HG02884 (cell line): ENCODE measurements at regions not wholly inside any gene's neighbourhood (a gene's known extent, or its start where the extent isn't known, plus 50 kb on each side); places are given as distances from the start of the nearest gene placed in this dataset.

Source experiments
- ATAC-seq: cut with Tn5 transposase; IDR thresholded peaks from one replicate; pipeline ENCODE4 v1.9.1; 2021; ENCODE audit warnings: mild to moderate bottlenecking, moderate library complexity; ENCODE audit not compliant: unreplicated experiment

DNA sequence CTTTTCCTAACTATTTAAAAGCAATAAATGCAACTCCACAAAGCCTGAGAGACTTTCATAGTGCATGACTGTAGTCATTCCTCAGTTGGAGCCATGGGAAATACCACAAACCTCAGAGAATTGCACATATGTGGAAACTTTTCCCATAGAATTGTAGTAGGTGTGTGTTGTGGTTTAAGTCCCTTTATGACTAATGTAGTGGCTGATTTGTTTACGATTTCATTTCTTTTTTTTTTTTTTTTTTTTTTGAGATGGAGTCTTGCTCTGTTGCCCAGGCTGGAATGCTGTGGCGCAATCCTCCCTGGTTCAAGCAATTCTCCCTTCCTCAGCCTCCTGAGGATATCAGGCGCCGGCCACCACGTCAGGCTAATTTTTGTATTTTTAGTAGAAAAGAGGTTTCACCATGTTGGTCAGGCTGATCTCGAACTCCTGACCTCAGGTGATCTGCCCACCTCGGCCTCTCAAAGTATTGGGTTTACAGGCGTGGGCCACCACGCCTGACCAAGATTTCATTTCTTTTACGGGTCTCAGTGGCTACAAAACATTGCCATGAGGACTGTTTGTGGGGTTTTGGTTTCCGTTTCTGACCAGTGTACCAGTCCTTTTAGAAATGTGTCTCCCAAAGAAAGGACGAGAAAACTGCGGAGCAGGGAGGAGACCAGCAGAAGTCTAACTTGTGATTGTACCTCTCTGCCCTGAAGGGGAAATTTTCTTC lies 212.1 kb upstream of the MARCKS start:
- ATAC-seq: no peak

DNA sequence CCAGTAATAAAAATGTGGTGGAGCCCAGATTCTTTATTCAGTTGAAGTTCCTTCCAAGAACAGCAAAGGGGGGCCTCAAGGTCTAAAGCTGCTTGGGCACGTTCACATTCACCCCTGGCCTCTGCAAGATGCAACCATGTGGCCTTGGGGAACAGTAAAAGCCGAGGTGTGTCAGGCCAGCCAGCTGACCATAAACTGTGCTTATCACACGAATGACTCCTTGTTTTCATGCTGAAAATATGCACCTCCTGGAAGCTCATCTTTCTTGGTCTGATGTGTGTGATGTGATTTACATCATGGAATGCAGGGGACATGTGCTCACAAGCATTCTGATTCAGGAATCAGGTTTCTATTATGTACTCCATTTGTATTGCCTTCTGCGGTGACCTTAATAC lies 211.6 kb upstream of the MARCKS start:
- no peak for ATAC-seq

DNA sequence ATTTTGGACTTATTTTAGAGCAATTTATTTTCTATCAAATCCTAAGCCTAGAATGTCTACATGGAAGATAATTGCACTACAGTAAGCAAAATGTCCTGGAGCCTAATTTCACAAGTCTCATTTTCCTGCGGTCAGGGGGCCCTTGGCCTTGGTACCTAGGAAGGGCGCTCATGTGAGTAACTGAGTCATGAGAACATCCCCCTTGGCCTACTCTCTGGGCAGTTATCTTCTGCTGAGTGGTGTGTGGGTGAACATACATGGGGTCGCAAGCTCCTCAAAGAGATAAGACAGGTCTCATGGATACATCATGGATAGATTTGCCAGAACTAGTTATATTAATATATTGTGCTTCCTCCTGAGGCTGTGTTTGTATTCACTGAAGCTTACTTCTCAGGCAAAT lies 211.2 kb upstream of the MARCKS start:
- ATAC-seq: no peak

DNA sequence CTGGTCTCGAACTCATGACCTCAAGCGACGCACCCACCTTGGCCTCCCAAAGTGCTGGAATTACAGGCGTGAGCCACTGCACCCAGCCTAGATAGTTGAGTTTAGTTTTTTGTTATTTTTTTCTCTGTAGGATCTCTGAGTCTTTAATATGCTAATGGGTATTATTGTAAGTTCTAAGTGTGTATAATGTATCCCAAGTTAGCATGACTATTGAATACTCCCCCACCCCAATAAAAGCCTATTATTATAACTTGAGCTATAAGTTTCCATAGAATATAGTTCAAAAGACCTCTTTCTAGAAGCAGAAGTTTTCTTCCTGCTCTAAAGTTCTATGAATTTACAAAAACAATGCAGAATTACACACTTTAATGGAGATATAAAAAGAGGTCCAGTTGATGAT lies 210.4 kb upstream of the MARCKS start:
- ATAC-seq: no peak

DNA sequence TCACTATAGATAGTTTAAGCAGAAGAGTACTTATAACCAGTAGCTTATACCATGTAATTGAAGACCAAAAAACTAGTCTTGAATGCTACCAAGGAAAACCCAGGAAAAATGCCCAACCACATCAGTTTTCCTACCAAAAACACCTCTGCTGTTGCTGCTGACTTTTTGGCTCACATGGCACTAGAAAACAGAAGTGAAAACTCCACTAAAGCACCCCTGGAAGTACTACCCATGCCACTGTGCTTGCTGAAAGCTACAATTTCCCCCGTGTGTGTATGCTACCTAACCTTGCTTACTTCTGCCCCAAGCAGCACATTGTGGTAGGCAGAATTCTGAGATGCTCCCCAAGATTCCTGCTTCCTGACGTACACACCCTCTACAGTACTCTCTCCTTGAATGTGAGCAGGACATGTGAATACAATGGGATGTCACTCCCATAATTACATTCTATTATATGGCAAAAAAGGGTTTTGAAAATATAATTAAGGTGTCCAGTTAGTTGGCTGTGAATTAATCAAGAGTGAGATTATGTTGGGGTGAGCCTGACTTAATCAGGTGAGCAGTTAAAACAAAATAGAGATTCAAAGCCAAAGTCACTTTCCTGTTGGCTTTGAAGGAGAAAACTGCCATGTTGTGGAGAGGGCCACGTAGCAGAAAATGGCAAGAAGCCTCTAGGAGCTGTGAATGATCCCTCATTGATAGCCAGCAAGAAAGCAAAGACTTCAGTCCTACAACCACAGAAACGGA lies 209.8 kb upstream of the MARCKS start:
- ATAC-seq: no peak

DNA sequence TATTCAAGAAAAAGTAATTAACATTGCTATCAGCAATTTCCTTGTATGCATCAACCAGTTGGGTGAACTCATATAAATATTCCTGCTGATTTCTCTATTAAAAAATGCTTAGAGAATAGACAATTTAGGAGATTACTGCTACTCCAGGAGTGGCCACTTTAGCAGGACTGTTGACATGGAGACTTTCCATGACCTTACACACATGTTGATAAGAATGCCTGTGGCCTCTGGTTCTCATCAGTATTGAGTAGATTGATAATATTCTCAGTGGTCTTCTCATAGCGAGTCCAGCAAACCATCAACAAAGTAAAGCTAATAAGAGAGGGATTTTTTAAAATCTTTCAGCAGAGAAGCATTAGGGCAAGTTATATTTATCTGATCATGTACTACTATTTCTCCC lies 208.4 kb upstream of the MARCKS start:
- no peak for ATAC-seq

DNA sequence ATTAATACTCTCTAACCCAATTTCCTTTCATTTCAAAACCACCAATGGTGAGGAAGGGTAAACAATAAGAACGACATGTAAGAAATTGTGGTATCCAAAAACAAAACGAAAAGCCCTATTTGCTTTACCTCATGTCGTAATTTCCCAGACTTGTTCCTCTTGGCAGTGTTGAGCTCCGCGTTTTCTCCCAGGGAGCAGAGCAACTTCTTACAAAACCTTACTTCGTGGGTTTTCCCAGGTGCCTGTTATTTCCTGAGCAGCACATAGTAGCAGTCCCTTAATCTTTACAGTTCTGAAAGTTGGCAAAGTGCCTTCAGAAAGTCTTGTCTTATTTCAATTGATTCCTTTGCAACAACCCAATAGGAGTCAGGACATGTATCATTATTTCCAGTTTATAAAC lies 207.9 kb upstream of the MARCKS start:
- no peak for ATAC-seq

DNA sequence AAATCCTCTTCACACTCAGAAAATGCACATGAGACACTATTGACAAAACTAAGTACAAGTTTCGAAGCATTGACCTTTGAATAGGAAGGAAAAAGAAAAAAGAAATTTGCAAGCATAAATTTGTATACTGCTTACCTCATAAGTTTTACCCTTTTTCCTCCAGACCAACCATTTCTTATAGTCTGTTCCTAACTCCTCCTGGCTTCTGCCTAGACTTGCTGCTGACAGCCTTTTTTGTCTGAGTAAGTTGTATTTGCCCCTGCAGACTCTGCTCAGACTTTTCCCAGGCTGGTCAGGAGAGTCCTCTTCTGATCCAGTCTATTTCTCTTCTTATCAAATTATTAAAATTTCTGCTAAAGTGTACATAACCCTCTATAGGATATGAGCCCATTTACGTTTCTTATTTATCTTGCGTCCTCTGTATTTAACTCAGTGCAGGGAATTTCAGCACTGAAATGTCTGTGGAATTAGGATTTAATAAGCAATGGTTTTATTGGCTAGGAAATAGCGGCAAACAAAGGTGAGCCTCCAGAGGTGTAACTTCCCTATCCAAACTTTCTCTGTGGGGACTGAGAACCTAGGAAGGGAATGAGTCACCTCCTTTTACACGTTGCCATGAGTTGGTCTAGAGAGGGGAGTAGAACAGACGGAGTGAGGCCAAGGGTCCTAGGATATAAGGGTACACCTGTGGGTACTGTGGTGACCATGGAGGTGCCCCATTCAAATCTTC lies 207.1 kb upstream of the MARCKS start:
- ATAC-seq: no peak

DNA sequence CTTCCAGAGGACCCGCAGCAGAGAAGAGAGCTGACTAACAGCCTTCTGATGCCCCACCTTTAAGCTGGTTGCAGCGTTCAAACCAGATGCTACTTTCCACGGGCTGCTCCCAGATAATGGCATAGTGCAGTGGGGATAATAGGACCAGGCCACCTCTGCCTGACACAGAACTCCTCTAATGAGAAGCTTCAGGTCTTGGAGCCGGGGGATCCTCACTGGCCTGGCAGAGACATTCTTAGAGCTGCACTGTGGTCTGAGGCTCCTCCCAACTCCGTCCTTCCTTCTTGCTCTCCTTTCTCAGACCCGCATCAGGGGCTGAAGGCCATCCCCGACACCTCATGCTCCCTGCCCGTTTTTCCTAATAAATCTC lies 206.6 kb upstream of the MARCKS start:
- ATAC-seq: no peak

DNA sequence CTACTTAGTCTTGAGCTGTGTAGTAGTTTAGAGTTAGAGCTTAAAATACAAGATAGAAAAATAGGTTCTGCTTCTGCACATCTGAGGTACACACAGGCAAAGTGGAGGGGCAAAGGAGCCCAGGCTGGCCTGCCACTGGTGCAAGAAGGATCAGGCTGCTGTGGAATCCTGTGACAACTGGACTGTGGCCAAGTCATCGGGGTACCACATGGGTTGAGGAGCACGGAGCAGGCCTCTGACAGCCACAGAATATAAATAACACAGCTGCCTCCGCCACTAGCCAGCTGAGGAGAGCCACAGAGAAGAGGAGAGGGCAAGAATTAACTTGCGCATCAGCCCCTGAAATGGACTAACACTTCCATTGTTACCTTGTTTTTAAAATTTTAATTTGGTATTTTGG lies 206.0 kb upstream of the MARCKS start:
- no peak for ATAC-seq

DNA sequence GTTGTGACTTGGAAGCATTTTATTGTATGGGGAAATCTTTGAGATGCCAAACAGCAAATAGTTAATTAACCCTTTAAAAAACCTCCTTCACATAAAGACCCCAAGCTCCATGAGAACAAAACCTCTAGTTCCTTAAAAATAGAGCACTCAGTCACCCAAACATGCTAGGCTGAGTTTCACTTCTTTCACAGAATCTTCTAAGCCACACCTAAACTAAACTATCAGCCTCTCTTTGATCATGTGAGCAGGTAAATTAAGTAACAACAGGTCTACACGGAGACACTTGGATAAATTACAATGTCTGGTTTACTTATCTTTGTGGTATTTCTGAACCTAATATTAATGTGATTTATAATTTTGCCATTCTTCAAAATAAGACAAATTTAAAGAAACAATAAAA lies 205.2 kb upstream of the MARCKS start:
- ATAC-seq: peak; percentile 40

DNA sequence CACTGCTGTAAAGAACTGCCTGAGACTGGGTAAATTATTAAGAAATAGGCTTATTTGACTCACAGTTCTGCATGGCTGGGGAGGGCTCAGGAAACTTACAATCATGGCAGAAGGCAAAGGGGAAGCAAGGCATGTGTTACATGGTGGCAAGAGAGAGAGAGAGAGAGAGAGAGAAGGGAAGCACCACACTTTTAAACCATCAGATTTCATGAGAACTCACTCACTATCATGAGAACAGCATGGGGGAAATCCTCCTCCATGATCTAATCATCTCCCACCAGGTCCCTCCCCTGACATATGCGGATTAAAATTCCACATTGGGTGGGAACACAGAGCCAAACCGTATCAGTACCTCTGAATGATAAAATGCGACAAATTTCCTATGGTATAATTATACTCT lies 203.9 kb upstream of the MARCKS start:
- no peak for ATAC-seq

DNA sequence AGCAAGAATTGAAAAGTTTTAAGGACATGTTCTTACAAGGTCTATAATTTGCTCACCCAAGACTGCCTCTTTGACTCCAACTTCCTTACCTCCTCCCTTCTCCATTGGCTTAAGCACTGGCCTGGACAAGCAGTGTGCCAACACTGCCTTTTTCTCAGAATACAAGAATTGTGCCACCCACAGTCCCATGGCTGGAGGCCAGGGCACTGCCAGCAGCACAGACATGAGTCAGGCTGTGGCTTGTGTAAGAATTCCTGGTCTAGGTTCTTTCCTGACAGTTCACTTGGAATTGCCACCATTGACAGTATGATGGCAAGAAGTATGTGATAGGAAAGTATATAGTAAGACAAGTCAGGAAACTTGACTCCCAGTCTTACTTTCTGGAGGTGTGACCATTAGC lies 202.7 kb upstream of the MARCKS start:
- no peak for ATAC-seq

DNA sequence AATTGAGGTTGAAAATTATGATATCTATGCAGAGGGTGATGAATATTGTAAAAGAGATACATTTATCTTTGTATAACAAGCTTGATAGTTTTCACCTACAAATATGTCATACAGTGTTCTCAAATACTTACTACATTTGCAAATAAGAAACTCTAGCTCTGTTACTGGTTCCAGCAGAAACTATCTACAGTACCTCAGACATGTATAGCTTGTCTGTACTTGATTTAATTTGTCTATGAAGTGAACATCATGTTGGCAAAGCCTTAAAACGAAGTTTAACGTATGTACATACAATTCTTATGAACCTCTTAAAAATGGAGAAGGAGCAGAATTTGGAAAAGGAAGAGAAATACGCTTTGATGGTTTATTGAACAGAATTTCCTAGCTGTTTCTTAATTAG lies 201.4 kb upstream of the MARCKS start:
- ATAC-seq: no peak

DNA sequence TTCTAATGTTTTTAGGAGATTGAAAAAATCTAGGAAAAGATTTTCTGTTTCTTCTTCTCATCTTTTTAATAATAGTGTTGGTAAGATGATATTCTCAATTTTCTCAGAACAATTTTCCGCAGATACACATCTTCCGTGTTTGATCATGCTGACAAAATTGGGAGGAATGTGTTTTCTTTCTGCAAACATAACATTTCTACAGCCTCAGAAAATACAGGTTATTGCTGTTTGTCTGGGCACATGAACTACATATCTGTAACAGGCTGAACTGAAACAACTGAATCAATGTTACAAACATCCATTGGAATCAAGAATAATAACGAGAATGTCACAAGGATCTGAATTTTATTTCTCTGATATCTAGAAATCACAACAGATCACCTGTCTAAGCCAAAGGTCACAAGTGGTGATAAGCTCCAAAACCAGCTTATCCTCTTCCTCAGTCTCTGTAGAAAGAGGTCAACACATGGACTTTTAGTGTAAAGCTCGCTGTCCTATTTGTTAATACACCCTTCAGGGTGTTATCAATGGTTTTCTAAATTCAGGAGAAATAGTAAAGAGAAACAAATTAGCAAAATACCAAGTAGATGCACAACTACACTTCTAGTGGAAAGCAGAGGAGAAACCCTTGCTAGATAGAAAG lies 197.3 kb upstream of the MARCKS start:
- no peak for ATAC-seq

DNA sequence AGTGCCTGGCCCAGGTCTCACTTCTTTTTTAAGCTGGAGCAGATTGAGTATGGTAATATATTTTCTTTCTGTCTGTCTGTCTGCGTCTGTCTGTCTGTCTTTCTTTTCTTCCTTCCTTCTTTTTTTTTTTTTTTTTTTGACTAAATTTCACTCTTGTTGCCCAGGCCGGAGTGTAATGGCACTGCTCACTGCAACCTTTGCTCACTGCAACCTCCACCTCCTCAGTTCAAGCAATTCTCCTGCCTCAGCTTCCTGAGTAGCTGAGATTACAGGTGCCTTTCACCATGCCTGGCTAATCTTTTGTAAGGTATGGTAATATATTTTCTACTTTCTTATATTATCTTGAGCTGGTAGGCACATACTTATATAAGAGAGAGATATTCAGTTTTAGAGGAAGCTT lies 196.3 kb upstream of the MARCKS start:
- ATAC-seq: no peak

DNA sequence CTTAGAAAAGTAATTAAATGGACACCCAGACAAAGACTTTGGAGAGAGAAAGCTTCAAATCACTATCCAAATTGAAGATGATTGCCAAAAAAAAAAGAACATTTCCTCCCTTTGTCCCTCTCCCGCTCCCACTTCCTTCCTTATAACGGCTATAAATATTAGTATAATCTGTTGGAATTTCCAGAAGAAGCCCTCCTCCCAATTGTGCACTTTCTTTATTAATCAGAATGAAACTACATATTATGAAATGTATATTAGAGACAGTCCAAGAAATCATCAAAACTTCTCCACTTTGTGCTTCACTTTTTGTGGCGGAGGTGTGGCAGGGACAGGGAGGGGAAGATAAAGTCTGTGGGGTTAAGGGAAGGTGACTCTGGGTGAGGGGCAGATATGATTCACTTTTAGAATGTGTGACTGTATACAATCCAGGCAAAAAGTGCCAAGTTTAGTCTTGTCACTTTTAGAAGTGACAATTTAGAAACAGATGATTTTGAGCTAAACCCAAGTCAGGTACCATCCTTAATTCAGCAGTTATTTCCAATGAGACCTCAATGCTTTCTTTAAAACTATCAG lies 195.0 kb upstream of the MARCKS start:
- no peak for ATAC-seq

DNA sequence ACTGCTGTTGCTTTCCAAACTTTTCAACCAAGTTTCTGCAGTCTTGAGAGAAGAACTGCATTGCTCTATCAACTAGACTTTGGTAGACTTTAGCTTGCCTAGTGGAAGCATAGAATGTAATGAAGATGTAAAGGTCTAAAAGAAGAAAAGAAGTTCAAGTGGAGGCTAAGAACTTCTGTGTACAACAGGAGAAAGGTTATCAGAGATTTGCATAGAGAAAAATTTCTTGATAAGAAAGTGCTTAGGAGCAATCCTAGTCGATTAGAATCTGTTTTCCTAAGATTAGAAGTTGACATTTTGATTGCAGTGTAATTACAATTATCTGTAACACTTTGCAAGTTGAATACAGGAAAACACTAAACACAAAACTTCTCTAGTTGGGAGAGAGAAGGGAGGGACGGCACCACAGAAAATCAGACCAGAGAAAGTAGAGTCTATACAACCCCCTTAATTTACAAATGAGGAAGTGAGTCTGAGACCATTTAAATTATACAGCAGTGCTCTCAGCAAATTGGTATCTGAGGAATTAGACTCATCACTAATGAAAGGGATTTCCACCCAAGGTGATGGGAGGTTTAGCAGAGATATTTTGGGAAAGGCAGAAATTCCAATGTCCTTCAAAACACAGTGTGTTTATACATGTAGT lies 194.3 kb upstream of the MARCKS start:
- peak; percentile 67 for ATAC-seq

DNA sequence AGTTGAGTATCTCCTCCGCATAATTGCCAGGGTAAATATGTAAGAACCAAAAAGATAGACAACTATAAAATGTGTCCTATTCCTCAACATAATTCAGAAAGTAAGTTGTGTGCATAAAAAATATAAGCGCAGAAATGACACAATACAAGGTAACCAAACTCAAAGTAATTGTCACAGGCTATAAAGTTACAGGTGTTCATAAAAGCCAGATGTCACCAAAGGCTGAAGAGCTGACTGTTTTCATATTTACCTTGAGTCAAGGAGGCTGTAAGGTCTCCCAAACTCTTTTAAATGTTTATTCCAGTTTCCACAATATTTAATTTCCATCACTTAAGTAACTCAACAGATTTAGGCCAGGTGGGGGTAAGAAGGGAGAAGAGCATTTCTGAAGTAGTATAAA lies 192.2 kb upstream of the MARCKS start:
- no peak for ATAC-seq

DNA sequence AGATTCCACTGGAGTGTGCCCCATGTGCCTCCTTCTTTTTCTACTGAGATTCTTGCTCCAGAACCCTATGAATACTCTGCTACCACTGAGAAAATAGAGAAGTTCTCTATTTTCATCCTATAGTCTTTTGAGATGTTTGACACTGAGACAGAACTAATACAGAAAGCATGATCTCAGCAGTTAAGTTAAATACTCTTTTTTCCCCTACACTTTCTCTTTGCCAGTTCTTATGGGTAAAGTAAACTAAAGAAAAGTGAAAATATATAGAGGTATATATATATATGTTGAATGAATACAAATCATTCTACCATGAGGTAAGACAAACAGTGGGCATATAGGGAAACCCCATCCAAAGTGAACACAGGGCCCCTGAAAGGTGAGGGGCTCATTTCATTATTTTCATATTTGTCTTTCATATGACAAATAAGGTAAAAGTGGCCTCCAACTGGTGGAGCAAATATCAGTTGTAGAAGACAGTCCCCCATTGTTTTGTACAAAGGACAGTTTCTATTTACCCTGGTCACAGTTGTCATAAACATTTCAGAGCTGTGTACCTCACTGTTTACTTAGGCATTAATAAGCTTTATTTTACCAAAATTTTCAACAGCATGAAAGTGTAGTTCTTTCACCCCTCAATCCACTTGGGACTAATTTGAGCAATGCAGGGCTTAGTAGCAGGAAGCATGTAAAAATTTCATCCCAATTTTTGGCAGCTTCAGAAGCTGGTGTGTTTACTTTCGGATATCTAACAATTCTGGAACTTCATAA lies 188.3 kb upstream of the MARCKS start:
- ATAC-seq: peak; percentile 50
